ENCODE measurements at regions not wholly inside any gene's neighbourhood (a gene's known extent, or its start where the extent isn't known, plus 50 kb on each side); places are given as distances from the start of the nearest gene placed in this dataset.

DNA sequence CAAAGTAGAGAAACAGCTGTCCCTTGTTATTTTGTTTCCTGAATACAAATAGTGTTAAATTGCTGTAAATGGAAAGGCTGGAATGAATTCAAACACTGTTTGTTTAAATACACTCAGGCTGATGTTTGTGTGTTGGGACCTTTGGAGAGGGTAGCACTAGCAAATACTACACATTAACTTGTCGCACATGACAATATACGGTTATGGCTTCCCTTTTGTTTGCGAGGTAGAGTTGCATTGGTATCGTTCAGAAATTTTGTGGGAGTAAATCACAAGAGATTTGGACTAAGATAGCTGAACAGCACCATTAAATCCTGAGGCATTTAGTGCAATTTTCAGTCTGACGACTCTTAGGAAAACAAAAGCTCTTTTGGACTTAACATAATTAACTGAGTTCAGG lies 213.0 kb upstream of the ROBO2 start:
- TF ChIP-seq, protein P1, sequence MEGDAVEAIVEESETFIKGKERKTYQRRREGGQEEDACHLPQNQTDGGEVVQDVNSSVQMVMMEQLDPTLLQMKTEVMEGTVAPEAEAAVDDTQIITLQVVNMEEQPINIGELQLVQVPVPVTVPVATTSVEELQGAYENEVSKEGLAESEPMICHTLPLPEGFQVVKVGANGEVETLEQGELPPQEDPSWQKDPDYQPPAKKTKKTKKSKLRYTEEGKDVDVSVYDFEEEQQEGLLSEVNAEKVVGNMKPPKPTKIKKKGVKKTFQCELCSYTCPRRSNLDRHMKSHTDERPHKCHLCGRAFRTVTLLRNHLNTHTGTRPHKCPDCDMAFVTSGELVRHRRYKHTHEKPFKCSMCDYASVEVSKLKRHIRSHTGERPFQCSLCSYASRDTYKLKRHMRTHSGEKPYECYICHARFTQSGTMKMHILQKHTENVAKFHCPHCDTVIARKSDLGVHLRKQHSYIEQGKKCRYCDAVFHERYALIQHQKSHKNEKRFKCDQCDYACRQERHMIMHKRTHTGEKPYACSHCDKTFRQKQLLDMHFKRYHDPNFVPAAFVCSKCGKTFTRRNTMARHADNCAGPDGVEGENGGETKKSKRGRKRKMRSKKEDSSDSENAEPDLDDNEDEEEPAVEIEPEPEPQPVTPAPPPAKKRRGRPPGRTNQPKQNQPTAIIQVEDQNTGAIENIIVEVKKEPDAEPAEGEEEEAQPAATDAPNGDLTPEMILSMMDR (IDR thresholded peaks at IDR 0.05) = no peak
- no peak for TF ChIP-seq ZFX (IDR thresholded peaks at IDR 0.05; ENCODE audit: borderline replicate concordance)
- H3K27ac ChIP-seq = no peak overlapping the region

DNA sequence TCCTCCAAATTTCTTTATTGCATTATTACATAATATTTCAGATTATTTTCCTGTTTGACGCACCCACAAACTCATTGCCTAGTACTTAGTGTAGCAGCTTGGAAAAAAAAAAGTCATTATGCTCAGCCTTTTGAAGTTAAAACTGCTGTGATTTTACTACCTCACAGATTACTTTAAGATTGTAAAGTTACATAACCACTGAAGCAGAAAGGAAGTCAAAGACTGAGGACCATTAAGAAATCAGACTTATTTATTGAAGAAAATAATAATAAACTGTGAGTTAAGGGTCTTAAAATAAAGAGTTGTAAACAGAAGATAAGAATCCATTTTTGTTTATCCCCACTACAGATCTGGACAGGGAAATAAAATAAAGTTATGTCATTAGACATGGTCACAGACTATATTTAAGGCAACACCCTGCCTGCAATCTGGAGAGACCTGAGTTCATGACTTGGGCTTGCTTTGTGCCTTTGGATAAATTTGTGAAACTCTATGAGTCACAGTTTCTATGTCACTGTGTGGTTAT lies 212.1 kb upstream of the ROBO2 start:
- TF ChIP-seq, protein P1 (IDR thresholded peaks at IDR 0.05) = no peak
- TF ChIP-seq ZFX (IDR thresholded peaks at IDR 0.05; ENCODE audit: borderline replicate concordance) = no peak
- no peak overlapping the region for H3K27ac ChIP-seq

DNA sequence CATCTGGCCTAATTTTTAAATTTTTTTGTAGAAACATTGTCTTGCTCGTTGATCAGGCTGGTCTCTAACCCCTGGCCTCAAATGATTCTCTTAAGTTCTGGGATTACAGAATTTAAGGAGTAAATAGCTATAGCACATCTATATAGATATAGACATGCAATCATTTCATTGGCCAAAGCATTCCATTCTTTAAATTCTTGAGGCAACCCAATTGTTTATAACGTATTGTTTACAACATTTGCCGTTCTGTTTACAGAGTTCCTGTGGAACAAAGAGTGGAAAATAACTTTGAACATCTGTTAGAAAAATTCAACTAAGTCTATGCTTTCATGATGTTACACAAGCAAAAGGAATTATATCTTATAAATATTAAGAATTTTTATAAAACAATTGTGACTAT lies 205.2 kb upstream of the ROBO2 start:
- no peak overlapping the region for H3K27ac ChIP-seq
- TF ChIP-seq, protein P1 (IDR thresholded peaks at IDR 0.05) = no peak
- TF ChIP-seq ZFX (IDR thresholded peaks at IDR 0.05; ENCODE audit: borderline replicate concordance) = no peak

DNA sequence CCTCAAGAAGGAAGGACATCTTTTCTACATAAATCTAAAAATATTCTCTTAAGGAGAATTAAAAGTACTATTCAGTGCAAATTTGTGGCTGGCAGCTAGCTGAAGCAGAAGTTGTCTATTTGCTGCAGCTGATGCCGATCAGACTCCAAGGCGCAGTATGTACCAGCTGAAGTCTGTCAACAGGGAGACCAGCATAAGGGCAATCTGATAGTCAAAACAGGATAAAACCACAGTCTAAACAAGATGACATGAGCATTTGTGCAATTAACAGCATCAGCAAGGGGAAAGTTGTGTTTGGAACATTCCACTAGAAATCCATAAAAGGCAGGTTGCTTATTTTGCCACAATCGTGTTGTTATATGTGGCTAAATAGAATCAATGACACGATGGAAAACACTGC lies 198.2 kb upstream of the ROBO2 start:
- TF ChIP-seq, protein P1 (IDR thresholded peaks at IDR 0.05) = no peak
- TF ChIP-seq ZFX (IDR thresholded peaks at IDR 0.05; ENCODE audit: borderline replicate concordance) = no peak
- H3K27ac ChIP-seq = no peak overlapping the region

DNA sequence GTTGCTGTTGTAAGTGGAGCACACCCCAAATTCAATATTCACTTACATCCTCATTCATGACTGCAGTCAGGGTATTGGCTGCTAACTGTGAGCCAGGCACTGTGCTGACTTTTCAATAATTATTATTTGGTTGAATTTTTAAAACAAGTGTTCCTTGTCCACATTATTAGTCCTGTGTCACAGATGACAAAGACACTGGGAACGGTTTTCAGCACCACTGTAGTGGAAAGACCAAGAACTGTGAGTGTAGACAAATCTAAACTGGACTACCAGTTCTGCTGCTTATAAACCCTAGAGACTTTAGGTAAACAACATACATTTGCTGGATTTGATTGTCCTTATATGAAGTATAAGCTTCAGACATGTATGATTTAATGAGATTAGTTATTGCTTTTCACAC lies 197.7 kb upstream of the ROBO2 start:
- TF ChIP-seq, protein P1 (IDR thresholded peaks at IDR 0.05) = no peak
- TF ChIP-seq ZFX (IDR thresholded peaks at IDR 0.05; ENCODE audit: borderline replicate concordance) = no peak
- H3K27ac ChIP-seq = no peak overlapping the region

DNA sequence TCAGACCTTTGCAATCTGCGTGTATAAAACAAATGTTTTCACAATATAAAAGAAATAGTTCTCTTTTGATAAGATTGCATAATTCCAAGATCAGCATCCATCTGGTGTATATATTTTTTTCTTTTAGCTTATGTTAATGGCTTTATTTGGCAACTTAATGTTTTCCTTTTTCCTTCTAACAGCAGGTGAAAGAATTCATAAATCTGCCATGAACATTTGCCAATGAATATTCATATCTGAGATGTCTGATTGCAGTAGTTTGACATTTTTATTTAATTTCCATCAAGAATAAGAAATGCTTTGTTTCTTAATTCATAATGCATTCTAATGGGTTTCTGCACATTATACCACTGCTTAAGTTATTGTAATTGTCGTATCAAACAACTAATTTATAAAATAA lies 184.4 kb upstream of the ROBO2 start:
- H3K27ac ChIP-seq = no peak overlapping the region
- no peak for TF ChIP-seq ZFX (IDR thresholded peaks at IDR 0.05; ENCODE audit: borderline replicate concordance)
- TF ChIP-seq, protein P1 (IDR thresholded peaks at IDR 0.05) = no peak

DNA sequence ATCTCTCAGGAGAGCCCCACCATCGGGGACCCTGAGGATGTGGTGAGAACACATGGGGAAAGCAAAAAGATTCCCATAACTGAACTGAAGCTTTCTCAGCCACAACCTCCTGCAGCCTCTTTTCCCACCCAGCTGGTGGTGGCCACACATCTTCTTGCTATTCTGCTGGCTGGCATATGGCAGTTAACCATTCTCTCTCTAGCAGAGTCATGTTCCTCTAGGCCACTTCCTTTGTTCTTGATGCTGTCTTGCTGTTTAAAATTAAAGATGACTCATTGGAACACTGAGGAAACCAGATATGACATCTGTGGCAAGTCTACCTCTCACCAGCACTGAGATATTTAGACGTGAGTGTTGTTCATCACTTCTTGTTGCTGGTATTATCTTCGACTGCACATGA lies 180.3 kb upstream of the ROBO2 start:
- H3K27ac ChIP-seq = no peak overlapping the region
- TF ChIP-seq, protein P1 (IDR thresholded peaks at IDR 0.05) = no peak
- no peak for TF ChIP-seq ZFX (IDR thresholded peaks at IDR 0.05; ENCODE audit: borderline replicate concordance)
